ENCODE measurements at regions not wholly inside any gene's neighbourhood (a gene's known extent, or its start where the extent isn't known, plus 50 kb on each side); places are given as distances from the start of the nearest gene placed in this dataset.
"Not testable (repeated sequence)": the region's sequence is repeated elsewhere in the genome, so short reads cannot be mapped to it uniquely, and the experiment has no call there.

DNA sequence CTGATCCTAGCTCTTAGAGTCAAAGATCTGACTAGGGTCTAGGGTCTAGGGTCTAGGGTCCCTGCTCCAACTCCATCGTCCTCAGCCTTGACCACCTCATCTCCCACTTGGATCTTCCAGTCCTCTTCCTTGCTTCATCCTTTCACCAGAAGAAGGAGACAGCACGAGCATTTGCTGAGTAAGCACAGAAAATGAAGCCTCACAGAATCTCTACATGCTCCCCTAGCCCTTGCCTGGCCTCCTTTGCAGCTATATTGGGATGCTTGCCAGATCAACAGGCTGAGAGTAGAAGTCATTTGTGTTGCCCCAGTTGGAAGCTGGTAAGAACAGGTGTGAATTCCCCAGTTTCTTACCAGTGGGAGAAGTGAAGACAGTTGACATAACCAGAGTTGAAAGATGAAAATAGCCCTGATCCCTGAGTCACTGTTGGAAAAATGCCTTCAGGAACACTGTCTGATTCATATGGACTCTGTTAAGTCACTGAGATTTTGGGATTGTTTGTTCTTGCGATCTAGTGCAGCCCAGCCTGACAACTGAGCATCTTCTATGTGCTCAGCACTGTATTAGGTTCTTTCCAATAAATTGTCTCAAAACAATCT lies 552.5 kb downstream of the INSC start:
- DNase-seq: no peak

DNA sequence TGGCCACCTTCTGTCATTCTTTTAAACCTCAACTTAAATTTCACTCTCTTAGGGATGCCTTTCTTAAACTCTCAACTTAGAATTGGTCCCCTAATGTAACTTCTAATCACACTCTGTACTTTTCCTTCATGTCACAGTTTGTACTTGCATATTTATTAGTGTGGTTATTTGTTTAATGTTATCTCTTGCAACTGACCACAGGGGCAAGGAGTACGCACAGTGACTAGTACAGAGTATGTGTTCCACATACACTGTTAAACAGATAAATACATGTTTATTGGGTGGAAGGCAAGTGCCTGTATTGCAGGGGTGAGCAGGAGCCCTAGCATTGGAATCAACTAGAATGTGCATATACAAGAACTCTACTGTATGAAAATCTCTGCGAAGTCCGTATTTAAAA lies 554.0 kb downstream of the INSC start:
- no peak for DNase-seq

DNA sequence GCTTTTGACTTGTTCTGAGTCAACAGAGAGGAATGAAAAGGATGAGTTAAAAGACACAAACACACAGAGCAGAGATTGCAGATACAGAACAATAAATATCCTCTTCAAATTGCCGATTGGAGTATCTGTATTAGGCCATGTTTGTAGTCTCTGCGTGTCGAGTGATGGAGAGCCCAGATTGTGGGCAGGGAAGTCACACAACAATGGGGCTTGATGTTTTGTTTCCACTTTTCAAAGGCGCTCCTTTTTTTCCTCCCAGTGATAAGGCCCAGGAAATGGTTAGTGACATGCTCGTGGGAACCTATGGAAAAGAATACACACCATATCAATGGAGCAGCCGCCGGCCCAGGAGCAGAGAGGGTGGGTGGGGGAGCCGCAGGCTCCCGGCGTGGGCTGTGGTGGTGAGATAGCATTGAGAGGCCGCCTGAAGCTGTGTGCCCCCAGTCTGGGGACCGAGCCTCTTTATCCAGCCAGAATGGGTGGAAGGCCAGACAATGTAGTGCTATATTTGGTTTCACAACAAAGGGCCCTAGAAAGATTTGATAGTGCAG lies 555.9 kb downstream of the INSC start:
- DNase-seq: no peak

DNA sequence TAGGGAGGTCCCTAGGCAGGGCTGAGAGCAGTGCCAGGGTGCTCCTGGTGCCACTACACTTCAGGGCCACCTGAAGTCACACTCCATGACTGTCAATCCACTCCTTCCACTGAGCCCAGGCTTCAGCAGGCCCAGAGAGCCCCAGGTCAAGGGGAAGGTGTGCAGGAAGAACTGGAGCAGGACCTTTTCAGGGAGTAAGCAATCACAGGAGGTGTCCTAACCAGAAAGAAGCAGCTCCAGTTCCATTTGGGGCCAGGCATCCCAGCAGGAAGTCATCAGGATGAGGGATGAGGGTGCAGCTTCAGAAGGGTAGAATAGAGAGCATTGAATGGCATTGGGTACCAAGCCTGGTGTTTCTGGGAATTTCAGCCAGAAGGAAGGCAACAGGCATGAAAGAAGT lies 556.5 kb downstream of the INSC start:
- no peak for DNase-seq

DNA sequence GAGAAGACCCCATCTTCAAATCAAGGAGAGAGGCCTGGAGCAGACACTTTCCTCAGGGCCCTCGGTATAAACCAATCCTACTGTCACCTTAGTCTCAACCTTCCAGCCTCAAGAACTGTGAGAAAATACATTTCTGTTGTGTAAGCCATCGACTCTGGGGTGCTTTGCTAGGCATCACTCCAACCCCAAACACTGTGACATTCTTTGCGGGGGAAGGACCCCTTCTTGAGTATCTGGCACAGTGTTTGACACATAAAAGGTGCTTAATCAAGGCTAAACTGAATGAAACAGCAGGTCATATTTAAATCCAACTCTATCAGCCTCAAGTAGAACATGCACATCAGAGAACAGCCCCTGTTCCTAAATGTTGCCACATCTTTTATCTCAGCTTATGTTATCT lies 558.1 kb downstream of the INSC start:
- DNase-seq: no peak

DNA sequence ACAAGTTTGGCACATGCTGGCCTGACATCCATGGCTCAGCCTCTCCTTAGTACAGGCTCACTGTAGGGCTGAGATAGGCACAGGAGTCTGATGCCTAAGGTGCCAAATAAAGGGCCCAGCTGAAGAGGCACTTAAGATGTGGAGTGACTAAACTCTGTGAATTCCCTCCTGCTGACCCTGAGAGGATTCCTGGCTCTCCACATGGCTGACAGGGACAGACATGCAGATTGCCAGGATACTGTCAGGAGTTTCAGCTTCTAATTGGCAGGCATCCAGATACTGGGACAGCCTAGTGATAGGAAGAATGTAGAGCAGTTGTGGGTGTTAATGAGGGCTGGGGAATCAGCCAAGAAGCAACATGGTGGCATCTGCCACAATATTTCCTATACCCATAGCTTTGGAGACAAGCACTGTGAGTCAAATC lies 558.7 kb downstream of the INSC start:
- DNase-seq: no peak

DNA sequence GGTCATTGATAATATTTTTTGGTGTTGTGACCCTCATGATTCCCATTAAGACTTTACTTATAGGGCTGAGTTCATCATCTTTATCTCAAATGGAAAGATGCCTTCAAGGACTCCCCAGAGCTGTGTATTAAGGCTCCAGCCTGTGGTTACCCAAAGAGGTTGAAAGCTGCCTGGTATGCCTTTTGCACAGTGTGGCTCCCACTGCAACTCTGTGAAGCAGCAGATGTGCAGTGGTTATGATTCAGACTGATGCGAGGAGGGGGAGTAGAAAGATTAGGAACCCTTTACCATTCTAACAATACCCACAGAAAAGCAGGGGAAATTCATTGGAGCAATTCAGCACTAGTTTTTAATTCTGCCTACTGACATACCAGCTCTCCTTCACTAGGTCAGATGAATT lies 560.0 kb downstream of the INSC start:
- DNase-seq: no peak

DNA sequence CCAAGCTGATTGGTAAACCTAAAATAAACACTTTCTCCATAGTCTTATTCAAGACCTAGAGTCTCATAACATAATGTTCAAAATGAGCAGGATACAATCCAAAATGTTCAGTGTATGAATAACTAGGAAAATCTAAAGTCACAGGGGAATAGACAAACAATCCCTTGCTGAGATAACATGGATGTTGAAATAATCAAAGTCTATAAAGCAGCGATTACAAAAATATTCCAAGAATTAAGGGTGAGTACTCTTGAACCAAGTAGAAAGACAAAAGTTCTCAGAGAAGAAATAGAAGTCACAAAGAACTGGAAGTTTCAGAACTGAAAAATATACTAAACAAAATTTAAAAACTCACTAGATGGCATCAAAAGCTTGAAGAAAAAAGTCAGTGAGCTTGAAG lies 561.0 kb downstream of the INSC start:
- DNase-seq: no peak

DNA sequence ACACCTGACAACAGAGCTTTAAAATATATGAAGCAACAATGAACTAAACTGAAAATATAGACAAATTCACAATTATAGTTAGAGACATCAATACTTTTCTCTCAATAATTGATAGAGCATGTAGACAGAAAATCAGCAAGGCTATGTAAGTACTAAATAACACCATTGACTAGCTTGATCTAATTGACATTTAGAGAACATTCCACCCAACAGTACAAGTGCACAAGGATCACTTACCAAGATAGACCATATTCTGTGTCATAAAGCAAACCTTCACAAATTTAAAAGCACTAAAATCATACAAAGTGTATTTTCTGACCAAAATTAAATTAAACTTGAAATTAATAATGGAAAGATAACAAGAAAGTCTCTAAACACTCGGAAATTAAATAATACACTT lies 562.5 kb downstream of the INSC start:
- DNase-seq: no peak

DNA sequence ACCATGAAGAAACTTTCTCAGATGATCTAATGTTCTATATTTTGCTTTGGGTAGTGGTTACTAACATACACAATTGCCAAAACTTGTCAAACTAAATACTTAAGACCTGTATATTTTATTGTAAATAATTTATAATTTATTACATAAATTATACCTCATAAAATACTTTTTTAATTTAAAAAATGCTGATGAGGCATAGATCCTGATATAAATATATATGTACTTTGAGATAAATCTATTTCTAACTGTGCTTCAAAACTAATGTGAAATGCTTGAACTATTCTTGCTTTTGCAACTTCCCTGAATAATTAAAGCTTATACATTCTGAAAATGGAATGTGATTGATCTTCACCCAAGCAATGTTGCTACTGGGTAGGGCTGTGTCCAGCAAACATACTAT lies 568.8 kb downstream of the INSC start:
- no peak for DNase-seq

DNA sequence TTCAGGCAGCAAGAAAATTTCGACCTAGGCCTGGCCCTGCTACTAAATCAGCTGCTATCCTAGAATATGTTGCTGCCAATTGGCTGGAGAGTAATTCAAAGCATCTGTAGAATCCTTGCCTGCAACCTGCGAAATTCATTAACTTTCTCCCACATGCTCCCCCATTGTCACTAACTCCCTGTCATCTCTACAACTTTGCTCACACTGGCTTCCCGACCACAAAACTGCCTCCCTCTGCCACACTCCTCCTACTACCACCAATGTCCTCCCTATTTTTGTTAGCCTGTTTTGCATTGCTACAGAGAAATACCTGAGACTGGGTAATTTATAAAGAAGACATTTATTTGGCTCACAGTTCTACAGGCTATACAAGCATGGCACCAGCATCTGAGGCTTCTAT lies 570.6 kb downstream of the INSC start:
- no peak for DNase-seq

DNA sequence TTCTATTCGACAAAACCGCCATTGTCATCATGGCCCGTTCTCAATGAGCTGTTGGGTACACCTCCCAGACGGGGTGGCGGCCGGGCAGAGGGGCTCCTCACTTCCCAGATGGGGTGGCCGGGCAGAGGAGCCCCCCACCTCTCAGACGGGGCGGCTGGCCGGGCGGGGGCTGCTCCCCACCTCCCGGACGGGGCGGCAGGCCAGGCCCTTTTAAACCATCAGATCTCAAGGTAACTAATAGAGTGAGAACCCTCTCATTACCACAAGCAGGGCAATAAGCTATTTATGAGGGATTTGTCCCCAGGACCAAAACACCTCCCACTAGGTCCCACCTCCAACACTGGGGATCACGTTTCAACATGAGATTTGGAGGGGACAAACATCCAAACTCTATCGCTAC lies 571.5 kb downstream of the INSC start:
- DNase-seq: not testable (repeated sequence)

DNA sequence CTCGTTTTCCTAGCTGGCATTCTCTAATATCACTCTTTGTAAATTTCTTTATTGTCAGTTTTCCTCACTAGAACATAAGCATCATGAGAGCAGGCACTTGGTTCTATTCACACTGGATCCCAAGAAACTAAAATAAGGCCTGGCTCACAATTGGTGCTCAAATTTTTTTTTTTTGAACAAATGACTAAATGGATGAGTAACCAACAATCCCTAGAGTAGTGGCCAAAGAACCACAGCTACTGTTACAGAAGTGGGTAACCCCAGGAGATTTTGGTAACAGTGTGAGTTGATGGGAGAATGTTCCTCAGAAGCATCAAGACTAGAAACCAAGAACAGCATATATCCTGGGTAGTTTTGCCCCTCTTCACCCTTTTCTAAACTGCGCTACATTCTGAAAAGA lies 572.6 kb downstream of the INSC start:
- DNase-seq: no peak

DNA sequence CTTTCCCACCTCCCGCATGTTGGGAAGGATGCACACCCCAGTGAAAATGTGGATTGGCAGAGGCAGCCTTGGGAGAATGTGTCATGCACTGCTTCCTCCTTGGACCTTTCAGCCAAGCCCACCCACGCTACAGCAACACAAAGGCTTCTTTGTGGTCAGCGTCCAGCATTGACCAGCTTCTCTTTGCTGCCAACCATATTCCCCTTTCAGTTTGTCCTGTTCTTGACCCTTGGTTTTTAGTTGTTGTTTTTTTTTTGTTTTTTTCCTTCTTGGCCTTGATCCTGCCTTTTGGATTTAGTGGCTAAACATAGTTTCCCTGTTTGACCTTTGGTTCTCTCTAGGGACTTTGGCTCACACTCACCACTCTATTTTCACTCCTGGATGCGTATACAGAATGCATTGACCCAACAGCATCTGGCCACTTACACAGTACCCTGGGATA lies 573.6 kb downstream of the INSC start:
- no peak for DNase-seq

DNA sequence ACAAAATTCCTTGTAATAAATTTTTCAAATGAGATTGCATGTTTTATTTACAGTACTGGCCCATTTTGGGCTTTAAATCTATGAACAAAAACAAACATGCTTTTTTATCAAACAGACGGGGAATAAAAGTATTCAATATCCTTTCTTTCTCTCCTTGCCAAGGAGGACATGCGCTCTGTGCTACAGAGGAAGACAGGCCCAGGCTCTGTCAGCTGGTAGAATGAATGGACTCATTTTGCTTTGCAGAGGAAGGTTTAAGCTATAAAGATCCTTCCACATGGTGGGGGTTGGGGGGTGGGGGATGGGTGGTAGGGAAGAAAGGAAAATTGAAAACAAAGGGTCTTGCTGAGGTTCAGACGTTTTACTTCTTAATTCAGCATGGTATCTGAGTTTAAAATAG lies 575.6 kb downstream of the INSC start:
- no peak for DNase-seq

DNA sequence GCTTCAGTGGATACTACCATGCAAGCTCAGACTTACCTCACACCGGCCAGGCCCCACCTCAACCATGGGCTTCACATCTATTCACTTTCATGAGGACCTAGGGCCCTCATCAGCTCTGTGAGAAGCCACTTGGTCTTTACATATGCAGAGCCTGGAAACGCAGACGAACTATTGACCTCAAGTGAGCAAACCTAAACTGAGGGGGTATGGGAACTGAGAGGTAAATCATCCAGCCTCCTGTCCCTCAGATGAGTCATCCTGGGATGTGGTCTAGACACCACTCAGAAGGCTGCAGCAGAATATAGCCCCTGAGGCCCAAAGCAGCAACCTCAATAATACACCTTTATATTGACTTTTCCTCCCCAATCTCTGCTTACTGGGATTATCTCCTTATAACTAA lies 578.0 kb downstream of the INSC start:
- no peak for DNase-seq

DNA sequence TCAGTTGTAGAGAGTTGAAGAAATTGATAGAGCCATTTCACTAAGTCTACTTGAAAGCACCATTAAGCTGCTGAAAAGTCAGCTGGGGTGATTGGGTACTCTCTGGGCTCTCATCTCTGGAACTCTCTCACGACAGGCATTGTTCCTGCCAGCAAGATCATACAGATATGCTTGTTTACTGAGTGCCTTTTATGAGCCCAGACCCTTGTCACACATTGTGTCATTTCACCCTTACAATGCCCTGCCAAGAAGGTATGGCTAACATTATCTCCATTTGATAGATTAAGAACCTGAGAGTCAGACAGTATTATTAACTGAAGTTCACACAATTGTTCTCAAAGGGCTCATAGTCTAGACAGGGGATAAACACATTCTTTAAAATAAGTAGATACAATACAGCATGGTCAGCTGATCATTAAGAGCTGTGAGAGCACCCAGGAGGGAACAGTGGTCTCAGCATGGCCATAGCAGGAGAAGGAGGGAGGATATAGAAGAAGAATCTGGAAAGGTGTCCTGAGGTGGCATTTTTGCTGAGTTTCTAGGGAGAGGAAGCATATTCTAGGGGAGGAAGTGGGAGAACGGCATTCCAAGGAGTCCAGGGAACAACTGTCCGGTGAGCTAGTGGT lies 580.5 kb downstream of the INSC start:
- no peak for DNase-seq

DNA sequence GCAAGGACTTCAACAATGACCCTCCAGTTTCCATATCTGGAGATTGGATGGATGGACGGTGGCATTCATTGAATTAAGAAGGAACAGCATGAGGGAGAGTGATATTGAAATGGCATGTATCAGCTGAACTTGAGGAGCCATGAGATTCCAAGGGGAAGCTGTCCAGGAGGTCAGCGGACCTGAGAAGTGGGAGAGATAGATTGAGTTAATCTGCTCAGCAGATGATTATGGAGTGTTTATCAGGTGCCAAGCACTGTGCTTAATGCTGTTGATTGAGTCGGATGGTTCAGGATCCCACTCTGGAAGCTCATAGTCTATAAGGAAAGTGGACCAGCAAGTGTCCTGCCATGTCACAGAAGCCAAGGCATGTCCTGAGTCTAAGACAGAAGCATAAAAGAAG lies 581.3 kb downstream of the INSC start:
- DNase-seq: no peak

DNA sequence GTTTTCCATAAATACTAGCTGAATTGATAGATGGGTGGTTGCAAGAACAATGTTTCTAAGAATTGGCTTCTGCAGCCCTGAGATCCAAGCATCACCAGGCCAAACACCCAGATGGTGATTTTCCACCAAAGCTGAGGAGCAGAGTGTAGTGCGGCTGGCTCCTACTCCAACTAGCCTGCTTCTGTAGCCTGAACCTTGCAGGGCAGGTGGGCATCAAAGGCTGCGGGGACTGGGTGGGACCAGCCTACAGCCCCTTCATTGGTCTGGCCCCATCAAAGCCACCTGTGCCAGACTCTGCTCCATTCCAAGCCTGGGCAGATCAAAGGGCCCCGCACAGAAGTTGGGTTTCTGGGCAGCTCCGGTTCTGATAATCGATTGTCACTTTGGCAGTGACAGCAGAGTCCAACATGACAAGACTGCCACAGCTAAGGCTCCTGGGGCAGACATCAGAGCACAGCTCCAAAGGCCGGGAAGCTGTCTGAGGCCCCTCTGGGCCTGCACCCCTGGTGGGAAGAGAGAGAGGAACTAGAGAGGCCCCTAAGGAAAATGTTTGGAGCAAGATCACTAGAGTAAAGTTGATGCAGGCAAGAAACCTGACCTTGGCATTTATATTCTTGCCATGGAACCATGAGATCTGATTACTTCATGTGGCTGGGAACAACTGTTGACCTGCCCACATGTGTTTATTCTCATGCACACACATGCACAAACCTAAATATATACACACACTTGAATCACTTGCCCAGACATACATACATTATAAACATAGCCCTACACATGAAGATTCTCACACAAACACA lies 582.9 kb downstream of the INSC start:
- DNase-seq: no peak

DNA sequence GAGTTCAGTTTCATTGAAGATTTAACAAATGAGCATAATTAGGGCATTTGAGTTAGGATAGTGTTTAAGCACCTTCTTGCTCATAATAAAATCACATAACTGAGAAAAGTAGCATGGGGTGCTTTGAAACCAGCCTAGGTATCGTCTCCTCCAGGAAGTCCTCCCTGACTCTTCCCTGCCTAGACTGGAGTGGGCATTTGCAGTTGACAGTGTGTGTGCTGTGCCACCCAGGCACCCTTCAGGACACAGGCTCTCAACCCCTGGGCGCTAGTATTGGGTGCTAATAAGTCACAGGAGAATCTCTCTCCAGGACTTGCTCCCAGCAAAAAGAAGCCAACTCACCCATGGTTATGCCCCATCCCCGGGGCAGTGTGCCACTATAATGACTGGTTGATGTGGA lies 584.1 kb downstream of the INSC start:
- no peak for DNase-seq

DNA sequence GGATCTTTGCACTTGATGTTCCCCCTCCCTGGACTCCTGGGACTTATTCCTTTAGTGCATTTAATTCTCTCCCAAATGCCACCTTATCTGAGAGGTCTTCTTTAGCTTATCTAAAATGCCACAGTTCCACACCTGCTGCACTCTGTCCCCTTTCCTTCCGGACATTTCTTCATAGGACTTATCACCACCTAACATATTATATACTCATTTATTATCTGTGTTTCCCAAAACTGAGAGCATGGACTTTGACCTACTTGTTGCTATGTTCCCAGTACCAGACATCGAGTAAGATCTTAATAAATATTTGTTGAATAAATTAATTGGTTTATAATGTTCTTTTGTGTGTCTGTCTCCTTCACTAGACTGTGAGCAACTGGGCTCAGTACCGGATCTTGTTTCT lies 585.3 kb downstream of the INSC start:
- no peak for DNase-seq

DNA sequence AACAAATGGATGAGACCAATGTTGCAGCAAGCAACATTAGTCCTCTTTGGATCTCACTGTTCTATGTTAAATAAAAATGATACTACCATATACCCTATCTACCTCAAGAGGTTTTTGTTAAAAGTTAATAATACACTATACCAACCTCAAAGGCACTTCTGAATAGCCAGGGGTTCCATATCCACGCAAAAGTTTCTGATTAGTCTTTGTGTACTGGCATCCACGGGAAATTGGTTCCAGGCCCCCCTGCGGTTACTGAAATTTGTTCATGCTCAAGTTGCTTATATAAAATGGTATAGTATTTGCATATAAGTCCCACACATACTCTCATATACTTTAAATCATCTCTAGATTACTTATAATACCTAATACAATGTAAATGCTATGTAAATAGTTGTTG lies 585.7 kb downstream of the INSC start:
- DNase-seq: no peak

DNA sequence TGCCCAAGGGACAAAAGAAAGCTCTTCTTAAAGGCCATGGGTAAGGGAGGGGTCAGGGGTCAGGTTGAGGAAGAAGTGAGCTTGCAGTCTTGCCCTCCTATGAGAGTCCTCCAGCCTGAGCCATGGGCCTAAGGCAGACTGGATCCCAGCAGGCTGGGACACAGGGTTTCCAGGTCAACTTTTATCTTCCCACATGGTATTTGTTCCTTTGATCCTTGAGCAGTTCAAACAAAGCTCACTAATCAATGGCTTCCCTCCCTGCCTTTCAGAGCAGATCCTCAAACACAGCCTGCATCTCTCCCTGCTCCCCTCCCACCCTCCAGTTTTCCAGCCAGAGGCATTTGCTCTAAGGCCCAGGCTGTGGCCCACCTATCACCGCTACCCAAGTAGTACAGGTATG lies 589.3 kb downstream of the INSC start:
- no peak for DNase-seq

DNA sequence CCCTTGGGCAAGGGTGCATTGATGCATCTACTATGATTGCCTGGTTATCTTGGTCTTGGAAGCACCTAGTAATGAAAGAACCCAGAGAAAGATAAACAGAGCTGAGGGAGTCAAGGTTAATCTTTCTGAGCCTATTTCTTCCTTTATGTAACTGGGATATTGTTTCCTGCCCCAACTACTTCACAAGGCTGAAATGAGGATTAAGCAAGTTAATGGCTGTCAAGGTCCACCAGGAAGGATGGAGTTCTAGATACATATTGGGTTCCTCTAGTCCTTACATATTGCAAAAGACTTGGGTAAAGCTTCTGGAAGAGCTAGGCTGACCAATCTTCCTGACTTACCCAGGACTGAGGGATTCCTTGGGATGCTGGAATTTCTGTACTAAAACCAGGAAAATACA lies 589.8 kb downstream of the INSC start:
- no peak for DNase-seq

Data from SIG-M5 (cell line).